ENCODE measurements at regions not wholly inside any gene's neighbourhood (a gene's known extent, or its start where the extent isn't known, plus 50 kb on each side); places are given as distances from the start of the nearest gene placed in this dataset.
A peak's percentile ranks its signal among the peaks of the same experiment; 100 is the strongest.

GRCh38 chr7:41633690-41634089 lies 69.2 kb downstream of the INHBA start:
- DNase-seq, result no peak

- peak in 1 of 5 donors; percentile 45 for DNase-seq
Observed at GRCh38 chr7:41630741-41631140, 72.1 kb downstream of the INHBA start.

- no peak for DNase-seq
Observed at GRCh38 chr7:41629711-41630111, 73.2 kb downstream of the INHBA start.

- no peak for DNase-seq
Observed at GRCh38 chr7:41628901-41629300, 74.0 kb downstream of the INHBA start.

GRCh38 chr7:41627645-41628298 lies 75.1 kb downstream of the INHBA start:
- DNase-seq, result no peak

GRCh38 chr7:41624818-41625217 lies 78.1 kb downstream of the INHBA start:
- no peak for DNase-seq

GRCh38 chr7:41621953-41622831 lies 80.7 kb downstream of the INHBA start:
- no peak for DNase-seq

GRCh38 chr7:41617987-41618386 lies 84.9 kb downstream of the INHBA start:
- DNase-seq, result no peak

- no peak for DNase-seq
Observed at GRCh38 chr7:41612798-41613197, 90.1 kb downstream of the INHBA start.

- no peak for DNase-seq
Observed at GRCh38 chr7:41612386-41612785, 90.5 kb downstream of the INHBA start.

- DNase-seq, result no peak
Observed at GRCh38 chr7:41608447-41608846, 94.4 kb downstream of the INHBA start.

- DNase-seq, result no peak
Observed at GRCh38 chr7:41603985-41604384, 98.9 kb downstream of the INHBA start.

GRCh38 chr7:41599760-41600159 lies 103.1 kb downstream of the INHBA start:
- DNase-seq, result no peak

- DNase-seq, result no peak
Observed at GRCh38 chr7:41592794-41593193, 110.1 kb downstream of the INHBA start.

- no peak for DNase-seq
Observed at GRCh38 chr7:41592236-41592635, 110.7 kb downstream of the INHBA start.

- no peak for DNase-seq
Observed at GRCh38 chr7:41590986-41591385, 111.9 kb downstream of the INHBA start.

- DNase-seq, result no peak
Observed at GRCh38 chr7:41588341-41588740, 114.5 kb downstream of the INHBA start.

GRCh38 chr7:41586931-41587640 lies 115.8 kb downstream of the INHBA start:
- DNase-seq, result no peak

GRCh38 chr7:41584746-41585145 lies 118.1 kb downstream of the INHBA start:
- no peak for DNase-seq

GRCh38 chr7:41582116-41582515 lies 120.8 kb downstream of the INHBA start:
- DNase-seq, result no peak

- no peak for DNase-seq
Observed at GRCh38 chr7:41581041-41581440, 121.8 kb downstream of the INHBA start.

- DNase-seq, result no peak
Observed at GRCh38 chr7:41579961-41580935, 122.6 kb downstream of the INHBA start.

Data from T-helper 1 cell (primary cell).